Left ventricle myocardium superior (tissue), 1 donor: ENCODE measurements at regions not wholly inside any gene's neighbourhood (a gene's known extent, or its start where the extent isn't known, plus 50 kb on each side); places are given as distances from the start of the nearest gene placed in this dataset.

Source experiments
- ATAC-seq: fragments of 200-7000 bp; cut with Tn5 transposase; one replicate; pipeline ENCODE4 v1.9.1; 2020; ENCODE audit warnings: mild to moderate bottlenecking, moderate library complexity
- DNase-seq: peaks from one replicate; pipeline ENCODE4 v3.0.0-alpha.2; 2020
- intact Hi-C: fragments of 100-400 bp; cut with micrococcal nuclease; formaldehyde crosslinking; loops from one replicate; pipeline ENCODE4 v1.11.0; 2022
- donor health status: DM: no; HTN: yes; CAD: no; lungs with severe emphysema.

GRCh38 chr12:18207266-18207665, 54.1 kb upstream of the PIK3C2G start:
- DNase-seq (no peak), ATAC-seq (no peak)
- intact Hi-C loops = no loop called here

- intact Hi-C loops = no loop called here
- no peak for DNase-seq
- no peak for ATAC-seq
These were observed 55.1 kb upstream of the PIK3C2G start for GRCh38 chr12:18206198-18206597.

GRCh38 chr12:18204053-18204452, 57.3 kb upstream of the PIK3C2G start:
- DNase-seq (no peak), ATAC-seq (no peak)
- intact Hi-C loops = no loop called here

GRCh38 chr12:18192119-18192518, 69.2 kb upstream of the PIK3C2G start:
- intact Hi-C loops = no loop called here
- ATAC-seq = no peak
- DNase-seq = no peak

- intact Hi-C loops = no loop called here
- ATAC-seq (no peak), DNase-seq (no peak)
These were observed 78.2 kb upstream of the PIK3C2G start for GRCh38 chr12:18183141-18183540.

GRCh38 chr12:18171571-18171970, 81.6 kb upstream of the RERGL start:
- intact Hi-C loops = no loop called here
- no peak for ATAC-seq

GRCh38 chr12:18168016-18168415, 78.0 kb upstream of the RERGL start:
- intact Hi-C loops = no loop called here
- DNase-seq = no peak
- ATAC-seq = no peak

More at GRCh38 chr12:18171571-18171970, 81.6 kb upstream of the RERGL start:
- no peak for DNase-seq

- intact Hi-C loops = no loop called here
- DNase-seq (no peak), ATAC-seq (no peak)
These were observed 75.9 kb upstream of the RERGL start for GRCh38 chr12:18165889-18166288.

GRCh38 chr12:18165422-18165871, 75.5 kb upstream of the RERGL start:
- intact Hi-C loops = no loop called here
- DNase-seq (no peak), ATAC-seq (peak; percentile 31)

- DNase-seq (no peak), ATAC-seq (no peak)
- intact Hi-C loops = no loop called here
These were observed 70.9 kb upstream of the RERGL start for GRCh38 chr12:18160901-18161300.

- DNase-seq (no peak), ATAC-seq (no peak)
- intact Hi-C loops = no loop called here
These were observed 69.0 kb upstream of the RERGL start for GRCh38 chr12:18158774-18159557.

- no peak for ATAC-seq
- DNase-seq = no peak
- intact Hi-C loops = no loop called here
These were observed 63.8 kb upstream of the RERGL start for GRCh38 chr12:18153826-18154225.

GRCh38 chr12:18151036-18151435, 61.0 kb upstream of the RERGL start:
- ATAC-seq = no peak
- DNase-seq = no peak
- intact Hi-C loops = no loop called here

GRCh38 chr12:18148961-18149360, 59.0 kb upstream of the RERGL start:
- ATAC-seq (no peak), DNase-seq (no peak)
- intact Hi-C loops = no loop called here

GRCh38 chr12:18146363-18146762, 56.4 kb upstream of the RERGL start:
- intact Hi-C loops = no loop called here
- ATAC-seq = no peak
- DNase-seq = no peak

GRCh38 chr12:18145924-18146323, 55.9 kb upstream of the RERGL start:
- intact Hi-C loops = no loop called here
- no peak for DNase-seq
- ATAC-seq = peak; percentile 38

- ATAC-seq (no peak), DNase-seq (no peak)
- intact Hi-C loops = loop anchor here (5.0 kb wide), 1 partner anchor 81 kb away; no protein-coding TSS in a partner anchor
These were observed 51.3 kb upstream of the RERGL start for GRCh38 chr12:18141048-18141982.

GRCh38 chr12:18139989-18140596, 50.1 kb upstream of the RERGL start:
- intact Hi-C loops = loop anchor here (5.0 kb wide), 1 partner anchor 82 kb away; no protein-coding TSS in a partner anchor
- ATAC-seq (no peak), DNase-seq (no peak)
